Embryonic facial prominence (tissue), 1 donor: ENCODE measurements at regions not wholly inside any gene's neighbourhood (a gene's known extent, or its start where the extent isn't known, plus 50 kb on each side); places are given as distances from the start of the nearest gene placed in this dataset.

Experiments used
- DNase-seq: peaks from one replicate; pipeline ENCODE4 v3.0.0-alpha.2; 2016; ENCODE audit errors: extremely low spot score

- DNase-seq = no peak
These were observed 396.8 kb upstream of the DDHD1 start for GRCh38 chr14:53549956-53550355.

GRCh38 chr14:53547593-53547992, 394.5 kb upstream of the DDHD1 start:
- no peak for DNase-seq

DNA sequence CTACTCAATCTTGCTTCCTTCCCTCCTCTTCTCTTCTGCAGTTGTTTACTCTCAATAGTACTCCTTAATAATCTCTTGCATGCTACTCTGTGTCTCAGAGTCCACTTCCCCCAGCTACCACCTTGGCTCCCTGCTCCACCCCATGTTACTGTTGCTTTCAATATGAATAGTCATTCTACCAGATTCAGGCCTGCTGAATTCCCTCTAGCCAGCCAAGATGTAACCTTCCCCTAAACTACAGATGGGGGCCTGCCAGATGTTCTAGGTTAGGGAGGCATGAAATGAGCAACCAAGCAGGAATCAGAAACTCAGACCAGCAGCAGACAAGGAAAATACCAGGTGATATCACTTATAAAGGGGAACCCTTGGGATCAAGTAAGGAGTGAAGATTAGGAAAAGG, 392.1 kb upstream of the DDHD1 start:
- DNase-seq = no peak

- DNase-seq = no peak
These were observed 389.6 kb upstream of the DDHD1 start for GRCh38 chr14:53542732-53543131.

GRCh38 chr14:53541411-53541810, 388.3 kb upstream of the DDHD1 start:
- DNase-seq = no peak

- DNase-seq = peak; percentile 34
These were observed 386.5 kb upstream of the DDHD1 start for GRCh38 chr14:53539489-53540126.

DNA sequence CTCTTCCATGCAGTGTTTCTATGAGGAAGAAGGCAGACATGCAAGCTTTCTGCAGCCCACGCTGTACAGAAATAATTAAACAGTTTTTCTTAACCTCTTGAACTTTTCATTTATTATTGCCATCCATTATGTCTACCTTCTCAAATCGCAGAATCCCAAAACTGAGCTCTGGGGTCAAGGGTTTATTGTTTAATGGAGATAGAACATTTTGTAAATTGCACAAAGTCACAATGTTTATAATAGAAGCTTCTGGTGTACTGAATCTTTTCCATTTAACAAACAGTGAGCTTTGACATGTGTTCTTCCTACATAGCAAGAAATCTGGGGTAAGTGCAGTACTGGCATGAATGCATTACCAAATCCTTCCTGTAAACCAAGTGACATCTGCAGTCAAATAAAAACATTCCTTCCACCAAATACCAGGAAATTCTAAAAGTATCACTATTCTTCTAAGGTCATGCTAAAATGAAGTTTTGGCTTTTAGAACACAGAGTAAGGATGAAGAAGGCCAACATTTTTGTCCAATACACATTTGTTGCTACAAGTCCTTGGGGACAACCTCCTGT, 385.3 kb upstream of the DDHD1 start:
- peak; percentile 36 for DNase-seq

- DNase-seq = no peak
These were observed 384.5 kb upstream of the DDHD1 start for GRCh38 chr14:53537422-53538315.

GRCh38 chr14:53536446-53536845, 383.3 kb upstream of the DDHD1 start:
- no peak for DNase-seq

DNA sequence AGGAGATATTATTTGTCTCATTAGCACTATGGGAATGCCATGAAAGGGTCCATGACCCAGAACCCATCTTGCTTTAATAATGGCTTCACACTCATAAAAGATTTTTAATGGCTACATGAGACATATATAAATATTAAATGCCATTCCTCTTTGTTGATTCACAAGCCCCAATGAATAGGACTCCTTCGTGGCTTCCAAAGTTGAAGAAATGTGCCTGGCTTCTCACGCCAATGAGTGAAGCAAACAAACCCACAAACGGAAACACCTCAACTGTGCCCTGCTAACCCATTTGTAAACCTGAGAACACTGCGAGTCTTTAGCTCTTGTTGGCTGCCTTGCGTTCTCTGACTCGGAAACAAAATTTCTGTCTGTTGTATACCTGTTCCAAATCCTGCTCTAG, 381.7 kb upstream of the DDHD1 start:
- DNase-seq = no peak

DNA sequence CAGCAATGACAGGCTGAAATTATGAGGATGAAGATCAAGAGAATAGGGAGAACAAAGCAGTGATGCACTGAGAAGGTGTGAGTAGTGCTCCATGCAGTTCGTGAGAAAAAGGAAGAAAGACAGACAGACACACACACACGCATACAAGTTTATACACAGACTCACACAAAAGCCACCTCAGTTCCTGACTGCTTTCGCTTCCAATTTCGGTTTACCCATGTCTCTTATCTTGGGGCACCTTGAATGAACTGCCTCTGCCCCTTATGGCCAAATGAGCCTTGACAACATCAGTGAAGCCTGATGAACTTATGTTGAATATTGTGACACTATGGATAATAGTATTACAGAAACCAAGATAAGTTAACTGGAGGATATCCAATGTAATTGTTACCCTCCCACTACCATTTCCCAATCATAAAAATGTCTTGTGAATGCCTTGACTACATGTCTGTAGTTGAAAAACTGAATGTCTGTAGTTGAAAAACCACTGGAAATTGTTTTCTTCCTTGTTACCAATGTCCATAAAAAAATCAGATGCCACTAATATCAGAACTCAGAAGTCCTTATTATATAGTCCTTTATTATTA, 380.4 kb upstream of the DDHD1 start:
- no peak for DNase-seq

GRCh38 chr14:53532853-53533252, 379.7 kb upstream of the DDHD1 start:
- no peak for DNase-seq

DNA sequence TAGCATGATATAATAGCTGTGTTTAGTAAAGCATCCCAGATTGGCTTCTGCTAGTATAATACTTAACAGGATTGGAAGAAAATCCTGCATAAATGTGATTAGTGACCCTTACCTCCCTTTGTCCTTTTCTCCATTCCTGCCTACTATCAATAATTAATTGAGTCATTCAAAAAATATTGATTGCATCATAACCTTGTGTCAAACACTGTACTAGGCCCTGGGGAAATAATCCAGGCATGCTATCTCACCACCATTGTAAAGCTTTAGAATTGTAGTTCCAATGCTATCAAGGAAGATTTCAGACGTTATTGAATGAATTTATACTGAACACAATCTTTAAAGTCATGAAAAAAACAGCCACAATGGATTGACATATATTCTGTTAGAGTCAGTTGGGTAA, 378.6 kb upstream of the DDHD1 start:
- no peak for DNase-seq

DNA sequence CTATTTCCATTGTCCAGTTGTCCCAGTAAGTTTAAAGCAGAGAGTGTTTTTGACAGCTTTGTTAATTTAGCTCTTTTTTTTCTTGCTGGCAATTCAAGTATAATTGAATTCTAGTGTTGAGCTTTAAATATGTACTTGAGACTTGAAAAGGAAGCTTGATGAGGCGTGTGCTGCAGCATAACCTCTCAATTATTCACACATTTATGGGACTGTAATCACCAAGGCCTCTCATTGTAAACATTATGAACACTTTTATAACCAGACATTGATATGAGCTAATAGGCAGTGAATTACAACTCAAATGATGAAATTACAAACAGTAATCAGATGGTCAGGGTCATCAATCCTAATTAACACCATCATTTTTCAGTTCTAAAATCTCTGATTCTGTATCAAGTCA, 378.0 kb upstream of the DDHD1 start:
- DNase-seq = no peak

DNA sequence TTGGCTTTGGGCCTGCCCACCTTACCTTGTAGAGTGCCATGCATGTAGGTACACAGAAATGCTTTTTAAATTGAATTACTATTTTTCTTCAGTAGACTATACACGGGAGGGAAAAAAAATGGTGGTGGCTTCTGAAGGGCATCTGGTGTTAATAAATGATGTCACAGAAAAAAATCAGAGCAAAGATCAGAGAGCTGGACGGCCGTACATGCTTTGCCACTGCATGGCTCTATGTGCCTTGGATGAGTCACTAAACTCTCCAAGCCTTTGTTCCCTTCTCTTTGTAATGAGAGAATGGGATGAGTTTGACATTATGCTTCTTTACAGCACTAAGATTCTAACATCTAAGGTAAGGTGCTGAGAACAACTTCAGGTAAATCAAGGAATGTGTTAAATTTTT, 376.4 kb upstream of the DDHD1 start:
- no peak for DNase-seq

GRCh38 chr14:53528185-53528671, 375.1 kb upstream of the DDHD1 start:
- DNase-seq = peak; percentile 54

DNA sequence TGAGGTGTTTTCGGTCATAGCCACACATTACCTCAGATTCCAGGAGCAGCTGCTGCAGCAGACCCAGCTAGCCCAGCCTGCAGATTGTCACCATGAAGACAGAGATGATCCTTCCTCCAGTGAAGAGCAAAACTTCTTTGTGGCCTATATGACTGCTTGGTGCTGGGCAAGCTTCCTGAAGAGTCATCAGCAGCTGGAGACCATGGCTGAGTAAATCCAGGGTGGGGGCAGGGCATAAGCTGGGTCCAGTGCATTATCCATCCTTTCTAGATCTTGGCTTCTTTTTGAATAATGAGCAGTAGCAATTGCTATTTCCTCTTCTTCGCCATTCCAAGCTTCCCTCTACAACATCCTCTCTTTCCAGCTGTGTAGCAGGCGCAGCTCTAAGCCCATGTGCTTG, 373.1 kb upstream of the DDHD1 start:
- DNase-seq = no peak

DNA sequence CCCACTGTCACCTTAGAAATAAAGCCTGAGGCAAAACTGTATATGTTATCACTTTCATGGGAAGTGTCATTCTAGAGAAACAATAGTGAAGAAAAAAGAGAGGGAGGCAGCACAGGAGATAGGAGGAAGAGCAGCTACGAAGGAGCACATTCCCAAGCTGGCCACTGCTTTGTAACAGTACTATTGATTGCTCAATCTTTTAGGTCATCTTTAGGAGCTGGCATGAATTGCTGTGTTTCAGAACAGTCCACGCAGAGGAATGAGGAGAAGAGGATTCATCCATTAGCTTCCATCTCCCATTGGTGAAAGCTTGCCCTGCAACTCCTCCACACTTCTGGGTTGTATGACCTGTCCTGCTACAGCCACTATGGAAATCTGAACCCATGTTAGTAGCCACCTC, 372.5 kb upstream of the DDHD1 start:
- DNase-seq = no peak

GRCh38 chr14:53524391-53524790, 371.3 kb upstream of the DDHD1 start:
- no peak for DNase-seq

GRCh38 chr14:53523226-53523625, 370.1 kb upstream of the DDHD1 start:
- DNase-seq = no peak

DNA sequence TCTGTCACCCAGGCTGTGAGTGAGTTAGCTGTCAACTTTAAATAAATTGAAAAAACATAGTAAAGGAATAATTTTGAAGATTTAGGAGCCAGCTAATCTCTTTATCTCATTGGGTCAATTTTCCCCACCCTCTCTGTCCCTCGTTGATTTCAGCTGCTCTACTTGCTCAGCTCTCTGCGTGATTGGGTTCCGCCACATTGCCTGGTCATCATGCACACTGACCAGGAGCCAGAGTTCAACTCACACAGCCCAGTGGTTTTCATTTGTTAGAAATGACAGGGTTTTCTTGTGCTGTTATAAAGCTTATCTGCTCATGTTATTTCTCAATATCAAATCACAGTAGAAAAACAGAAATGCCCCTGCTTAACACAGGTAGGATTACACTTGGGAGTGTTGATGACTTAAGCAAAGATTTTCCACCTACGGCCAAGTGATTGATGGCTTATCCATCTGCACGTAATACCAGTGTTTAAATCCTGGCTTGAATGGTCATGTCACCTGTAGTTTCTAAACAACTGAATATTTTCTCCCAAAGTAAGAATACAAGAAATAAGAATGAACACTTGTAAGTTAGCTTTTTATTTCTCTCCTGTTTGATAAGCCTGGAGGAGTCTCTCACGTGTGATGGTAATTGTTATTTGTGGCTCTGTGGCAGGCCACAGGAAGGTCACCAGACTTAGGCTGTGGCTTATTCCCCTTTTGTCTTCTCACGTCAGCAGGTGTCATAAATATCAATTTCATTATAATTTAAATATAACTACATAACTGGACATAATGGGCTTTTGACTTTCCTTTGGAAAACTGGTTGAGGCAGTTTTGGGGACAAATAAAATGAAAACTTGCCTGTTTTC, 367.2 kb upstream of the DDHD1 start:
- no peak for DNase-seq

DNA sequence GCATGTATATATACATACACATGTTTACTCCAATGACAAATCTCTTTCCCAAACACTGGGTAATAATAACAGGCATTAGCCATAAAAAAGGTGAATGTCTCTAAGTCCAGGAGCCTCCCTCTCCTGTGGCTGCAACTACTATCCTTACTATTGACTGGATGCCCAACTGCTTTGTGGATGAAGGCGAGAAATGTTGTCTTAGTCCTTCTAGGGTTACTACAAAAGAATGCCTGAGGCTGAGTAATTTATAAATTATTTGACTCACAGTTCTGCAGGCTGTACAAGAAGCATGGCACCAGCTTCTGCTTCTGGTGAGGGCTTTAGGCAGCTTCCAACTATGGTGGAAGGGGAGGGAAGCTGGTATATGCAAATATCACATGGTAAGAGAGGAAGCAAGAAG, 366.0 kb upstream of the DDHD1 start:
- no peak for DNase-seq
